ENCODE measurements at regions not wholly inside any gene's neighbourhood (a gene's known extent, or its start where the extent isn't known, plus 50 kb on each side); places are given as distances from the start of the nearest gene placed in this dataset.

DNA sequence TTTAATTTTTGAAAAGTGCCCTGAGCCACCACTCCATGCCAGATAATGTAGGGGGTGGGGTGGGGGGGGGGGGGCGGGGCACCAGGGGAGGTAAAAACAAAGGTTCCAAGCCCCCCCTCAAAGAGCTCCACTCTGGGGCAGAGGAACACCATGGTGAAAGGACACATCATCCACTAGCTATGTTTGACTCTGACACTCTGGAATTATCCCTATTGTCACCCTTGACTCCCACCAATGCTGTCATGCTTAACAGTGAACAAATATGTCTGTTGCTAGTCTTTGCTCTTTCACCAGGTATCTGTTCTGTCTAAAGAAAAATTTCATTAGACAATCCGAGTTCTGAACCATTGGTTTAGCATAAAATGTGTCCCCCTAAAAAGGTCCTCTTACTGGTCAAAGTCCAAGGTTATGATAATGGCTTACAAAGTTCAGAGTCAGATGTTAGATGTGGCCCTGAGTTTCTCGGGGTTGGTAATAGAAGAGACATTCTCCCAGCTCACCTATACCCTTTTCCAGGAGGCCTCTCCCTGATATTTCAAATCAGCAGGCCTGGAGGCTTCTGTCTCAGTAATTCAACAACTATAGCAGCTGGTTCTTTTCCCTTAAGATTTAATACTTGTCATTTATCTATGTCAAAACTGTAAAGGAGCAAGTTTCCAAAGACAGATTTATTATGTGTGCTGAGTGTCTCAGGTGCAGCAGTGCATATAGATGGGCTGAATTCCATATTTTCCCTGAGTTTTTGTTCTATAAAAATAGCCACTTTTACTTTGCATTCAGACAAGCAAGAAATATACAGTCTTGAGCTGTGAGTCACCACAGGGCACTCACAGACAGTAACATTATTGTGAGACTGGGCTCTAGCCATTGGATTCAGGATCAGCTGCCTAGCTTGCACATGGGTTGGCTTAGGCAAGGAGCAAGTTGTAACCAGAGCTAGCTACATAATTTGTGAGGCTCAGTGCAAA is 174.1 kb downstream of the CSNK2A3 start:
- DNase-seq (ENCODE audit: insufficient read length, low spot score, missing footprints), result peak; percentile 87
- Histone ChIP-seq H3K4me3 (ENCODE audit: insufficient read depth, low read length) (no peak overlapping the region), H3K36me3 (ENCODE audit: insufficient read depth, low read length) (no peaks in the 10 kb centered on the region), H4K20me1 (ENCODE audit: insufficient read depth, low read length) (no peaks in the 10 kb centered on the region), H3K9me3 (ENCODE audit: low read depth, low read length) (no peaks in the 10 kb centered on the region), H3K79me2 (ENCODE audit: insufficient read depth, low read length) (no peaks in the 10 kb centered on the region), H3K27ac (ENCODE audit: low read depth, low read length) (peak overlapping the region; percentile 20), H3K4me2 (ENCODE audit: insufficient read depth, low read length) (no peak overlapping the region), H2AFZ (ENCODE audit: low read length) (no peak overlapping the region), H3K27me3 (ENCODE audit: insufficient read depth, low read length) (peaks cover 28% of the 10 kb centered on the region), H3K4me1 (ENCODE audit: insufficient read depth, low read length) (peaks cover 5% of the 10 kb centered on the region)
- TF ChIP-seq, protein P1, sequence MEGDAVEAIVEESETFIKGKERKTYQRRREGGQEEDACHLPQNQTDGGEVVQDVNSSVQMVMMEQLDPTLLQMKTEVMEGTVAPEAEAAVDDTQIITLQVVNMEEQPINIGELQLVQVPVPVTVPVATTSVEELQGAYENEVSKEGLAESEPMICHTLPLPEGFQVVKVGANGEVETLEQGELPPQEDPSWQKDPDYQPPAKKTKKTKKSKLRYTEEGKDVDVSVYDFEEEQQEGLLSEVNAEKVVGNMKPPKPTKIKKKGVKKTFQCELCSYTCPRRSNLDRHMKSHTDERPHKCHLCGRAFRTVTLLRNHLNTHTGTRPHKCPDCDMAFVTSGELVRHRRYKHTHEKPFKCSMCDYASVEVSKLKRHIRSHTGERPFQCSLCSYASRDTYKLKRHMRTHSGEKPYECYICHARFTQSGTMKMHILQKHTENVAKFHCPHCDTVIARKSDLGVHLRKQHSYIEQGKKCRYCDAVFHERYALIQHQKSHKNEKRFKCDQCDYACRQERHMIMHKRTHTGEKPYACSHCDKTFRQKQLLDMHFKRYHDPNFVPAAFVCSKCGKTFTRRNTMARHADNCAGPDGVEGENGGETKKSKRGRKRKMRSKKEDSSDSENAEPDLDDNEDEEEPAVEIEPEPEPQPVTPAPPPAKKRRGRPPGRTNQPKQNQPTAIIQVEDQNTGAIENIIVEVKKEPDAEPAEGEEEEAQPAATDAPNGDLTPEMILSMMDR (IDR thresholded peaks at IDR 0.05; ENCODE audit: extremely low read depth, low read depth, low read length), result no peak

DNA sequence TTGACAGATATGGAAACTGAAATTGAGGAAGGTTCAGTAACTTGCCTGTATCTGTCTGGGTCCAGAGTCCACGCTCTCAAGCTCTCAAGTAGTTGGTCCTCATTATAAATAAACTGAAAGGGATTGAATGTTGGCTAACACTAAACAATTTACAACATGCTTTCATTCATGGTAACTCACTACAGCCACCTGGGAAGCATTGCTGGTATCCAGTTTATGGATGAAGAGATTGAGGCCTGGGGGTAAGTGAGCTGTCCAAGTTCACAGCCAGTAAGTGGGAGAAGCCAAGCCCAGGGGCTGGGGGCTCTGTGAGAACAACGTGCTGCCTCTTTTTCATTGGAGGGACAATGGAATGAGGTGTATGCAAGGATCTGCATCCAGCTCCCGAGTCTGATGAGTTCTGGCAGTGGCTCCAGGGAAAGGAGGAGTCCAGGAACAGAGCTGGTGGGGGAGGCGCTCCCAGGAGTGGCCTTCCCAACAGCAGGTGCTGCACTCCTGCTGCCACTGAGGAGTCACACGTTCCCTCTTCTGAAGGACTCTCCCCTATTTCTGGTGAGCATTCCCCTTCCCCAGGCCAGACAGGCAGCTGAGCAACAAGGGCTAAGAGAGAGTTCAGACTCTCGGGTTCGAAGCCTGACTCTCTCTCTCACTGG is 175.8 kb downstream of the CSNK2A3 start:
- H3K79me2 ChIP-seq (ENCODE audit: insufficient read depth, low read length), result no peaks in the 10 kb centered on the region
- TF ChIP-seq, protein P1 (IDR thresholded peaks at IDR 0.05; ENCODE audit: extremely low read depth, low read depth, low read length), result no peak
- H2AFZ ChIP-seq (ENCODE audit: low read length), result no peak overlapping the region
- H4K20me1 ChIP-seq (ENCODE audit: insufficient read depth, low read length), result no peaks in the 10 kb centered on the region
- H3K9me3 ChIP-seq (ENCODE audit: low read depth, low read length), result no peaks in the 10 kb centered on the region
- H3K4me2 ChIP-seq (ENCODE audit: insufficient read depth, low read length), result no peak overlapping the region
- no peaks in the 10 kb centered on the region for H3K36me3 ChIP-seq (ENCODE audit: insufficient read depth, low read length)
- H3K27me3 ChIP-seq (ENCODE audit: insufficient read depth, low read length), result peaks cover 39% of the 10 kb centered on the region
- DNase-seq (ENCODE audit: insufficient read length, low spot score, missing footprints), result no peak
- H3K4me3 ChIP-seq (ENCODE audit: insufficient read depth, low read length), result no peak overlapping the region
- H3K4me1 ChIP-seq (ENCODE audit: insufficient read depth, low read length), result peaks cover 5% of the 10 kb centered on the region
- H3K27ac ChIP-seq (ENCODE audit: low read depth, low read length), result no peak overlapping the region

- Histone ChIP-seq H3K4me3 (ENCODE audit: insufficient read depth, low read length) (no peak overlapping the region), H3K27me3 (ENCODE audit: insufficient read depth, low read length) (peaks cover 43% of the 10 kb centered on the region), H3K79me2 (ENCODE audit: insufficient read depth, low read length) (no peaks in the 10 kb centered on the region), H4K20me1 (ENCODE audit: insufficient read depth, low read length) (no peaks in the 10 kb centered on the region), H3K36me3 (ENCODE audit: insufficient read depth, low read length) (no peaks in the 10 kb centered on the region), H3K4me1 (ENCODE audit: insufficient read depth, low read length) (no peaks in the 10 kb centered on the region), H2AFZ (ENCODE audit: low read length) (no peak overlapping the region), H3K4me2 (ENCODE audit: insufficient read depth, low read length) (no peak overlapping the region), H3K9me3 (ENCODE audit: low read depth, low read length) (no peaks in the 10 kb centered on the region), H3K27ac (ENCODE audit: low read depth, low read length) (no peak overlapping the region)
- TF ChIP-seq, protein P1 (IDR thresholded peaks at IDR 0.05; ENCODE audit: extremely low read depth, low read depth, low read length), result no peak
- DNase-seq (ENCODE audit: insufficient read length, low spot score, missing footprints), result no peak
Observed at GRCh38 chr11:11173316-11174025, 179.6 kb downstream of the CSNK2A3 start.
